GM18508 (cell line): ENCODE measurements at regions not wholly inside any gene's neighbourhood (a gene's known extent, or its start where the extent isn't known, plus 50 kb on each side); places are given as distances from the start of the nearest gene placed in this dataset.

ENCODE experiments used
- ATAC-seq: cut with Tn5 transposase; IDR thresholded peaks from one replicate; pipeline ENCODE4 v1.9.1; 2021; ENCODE audit warnings: moderate number of reproducible peaks; ENCODE audit not compliant: insufficient read depth, unreplicated experiment

GRCh38 chr2:12317814-12318426 lies 398.8 kb upstream of the TRIB2 start:
- ATAC-seq = no peak

DNA sequence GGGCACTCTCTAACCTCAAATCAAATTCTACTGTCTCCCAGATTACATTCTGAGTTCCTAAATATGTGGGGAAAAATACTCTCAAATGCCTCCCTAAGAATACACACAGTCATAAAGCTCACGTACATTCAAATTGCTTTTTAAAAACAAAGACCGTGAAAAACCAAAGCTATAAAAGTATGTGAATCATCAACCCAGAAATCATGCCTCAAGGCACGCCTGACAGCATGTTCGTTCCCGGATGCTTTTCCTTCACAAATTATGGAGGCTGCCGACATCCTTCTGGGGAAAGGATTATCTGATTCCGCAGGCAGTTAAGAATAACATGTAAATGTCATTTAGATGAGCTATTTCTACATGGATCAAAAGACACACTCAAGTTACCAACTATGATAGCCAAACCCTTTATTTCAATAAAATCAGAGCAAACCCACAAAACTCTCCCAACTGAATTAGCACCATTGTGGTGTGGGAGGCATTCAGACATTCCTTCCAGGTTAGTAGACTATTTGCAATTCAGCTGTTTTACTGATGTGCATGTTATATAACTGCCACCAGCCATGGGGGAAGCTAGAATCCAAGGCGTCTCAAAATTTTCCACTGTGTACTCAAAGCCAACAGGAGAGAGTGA lies 398.2 kb upstream of the TRIB2 start:
- ATAC-seq = no peak

GRCh38 chr2:12320027-12320734 lies 396.6 kb upstream of the TRIB2 start:
- no peak for ATAC-seq

DNA sequence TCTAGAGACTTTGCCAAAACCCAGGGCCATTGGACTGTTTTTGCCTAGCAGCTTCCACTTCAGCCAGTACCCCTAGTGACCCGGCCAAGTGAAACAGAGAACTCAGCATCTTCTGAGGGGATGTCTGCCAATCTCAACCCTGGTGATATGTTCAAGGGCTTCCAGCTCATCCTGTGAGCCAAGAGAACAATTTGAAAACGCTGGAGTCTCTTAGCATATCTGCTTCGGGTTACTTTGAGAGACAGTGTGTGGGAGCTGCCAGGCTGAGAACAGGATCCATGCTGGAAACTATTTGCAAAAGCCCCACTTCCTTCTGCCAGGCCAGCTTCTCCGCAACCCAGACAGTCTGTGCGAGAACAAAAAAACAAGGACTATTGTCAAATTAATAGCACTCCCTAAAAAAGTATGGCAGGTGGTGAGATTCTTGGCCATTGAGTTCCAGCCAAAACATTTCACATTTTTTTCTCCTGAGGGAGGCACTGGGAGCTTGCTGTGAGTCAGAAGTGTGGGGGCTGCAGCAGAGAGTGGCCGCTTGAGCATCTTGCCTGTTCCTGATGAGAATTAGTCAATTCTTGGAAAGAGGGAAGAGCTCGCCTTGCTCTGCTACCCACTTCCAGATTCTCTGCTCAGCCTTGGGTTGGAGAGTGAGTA lies 395.6 kb upstream of the TRIB2 start:
- no peak for ATAC-seq

GRCh38 chr2:12321886-12322285 lies 394.9 kb upstream of the TRIB2 start:
- no peak for ATAC-seq

DNA sequence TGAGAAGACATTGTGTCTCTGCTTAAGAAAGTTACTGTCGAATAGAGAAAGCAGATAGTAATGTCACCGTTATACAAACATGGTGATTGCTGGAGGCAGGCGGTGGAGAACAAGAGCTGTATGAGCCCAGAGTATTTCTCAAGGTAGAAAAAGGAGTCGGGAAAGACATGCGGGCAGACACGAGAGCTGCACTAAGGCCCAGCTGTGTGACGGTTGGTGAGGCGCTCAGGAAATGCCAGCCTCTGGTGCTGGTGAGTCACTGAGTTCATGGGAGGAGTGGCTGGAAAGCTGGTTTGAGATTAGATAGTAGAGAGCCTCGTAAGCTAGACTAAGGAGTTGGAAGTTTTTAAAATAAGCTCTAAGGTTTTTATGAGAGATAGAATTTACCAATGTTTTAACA lies 390.9 kb upstream of the TRIB2 start:
- ATAC-seq = no peak

- no peak for ATAC-seq
Measured at GRCh38 chr2:12326449-12327190, 390.1 kb upstream of the TRIB2 start.

- ATAC-seq = no peak
Measured at GRCh38 chr2:12330916-12331315, 385.8 kb upstream of the TRIB2 start.

DNA sequence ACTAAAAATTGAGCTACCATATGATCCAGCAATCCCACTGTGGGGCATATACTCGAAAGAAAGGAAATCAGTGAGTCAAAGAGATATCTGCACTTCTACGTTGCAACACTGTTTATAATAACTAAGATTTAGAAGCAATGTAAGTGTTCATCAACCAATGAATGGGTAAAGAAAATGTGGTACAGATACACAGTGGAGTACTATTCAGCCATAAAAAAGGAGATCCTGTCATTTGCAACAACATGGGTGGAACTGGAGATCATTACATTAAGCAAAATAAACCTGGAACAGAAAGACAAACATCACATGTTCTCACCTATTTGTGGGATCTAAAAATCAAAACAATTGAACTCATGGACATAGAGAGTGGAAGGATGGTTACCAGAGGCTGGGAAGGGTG lies 385.0 kb upstream of the TRIB2 start:
- ATAC-seq = no peak

DNA sequence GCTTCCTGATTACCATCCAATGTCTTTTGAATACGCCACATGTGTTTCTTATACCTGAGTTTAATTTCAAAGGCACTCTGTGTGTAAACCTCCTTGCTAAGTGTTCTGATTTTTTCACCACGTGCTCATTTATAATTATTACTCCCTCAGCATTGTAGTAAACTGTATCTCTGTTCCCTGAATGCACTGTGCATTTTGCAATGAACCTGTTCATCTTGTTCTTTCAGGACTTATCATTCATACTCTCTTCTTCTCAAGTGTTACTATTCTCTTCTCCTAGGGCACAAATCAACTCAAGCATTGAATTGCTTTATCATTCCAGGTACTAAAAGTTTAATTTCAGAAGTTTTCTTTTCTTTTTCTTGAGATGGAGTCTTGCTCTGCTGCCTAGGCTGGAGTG lies 383.4 kb upstream of the TRIB2 start:
- no peak for ATAC-seq

- no peak for ATAC-seq
Measured at GRCh38 chr2:12334412-12334966, 382.2 kb upstream of the TRIB2 start.

- no peak for ATAC-seq
Measured at GRCh38 chr2:12335131-12335530, 381.6 kb upstream of the TRIB2 start.

GRCh38 chr2:12335995-12336394 lies 380.7 kb upstream of the TRIB2 start:
- ATAC-seq = no peak

DNA sequence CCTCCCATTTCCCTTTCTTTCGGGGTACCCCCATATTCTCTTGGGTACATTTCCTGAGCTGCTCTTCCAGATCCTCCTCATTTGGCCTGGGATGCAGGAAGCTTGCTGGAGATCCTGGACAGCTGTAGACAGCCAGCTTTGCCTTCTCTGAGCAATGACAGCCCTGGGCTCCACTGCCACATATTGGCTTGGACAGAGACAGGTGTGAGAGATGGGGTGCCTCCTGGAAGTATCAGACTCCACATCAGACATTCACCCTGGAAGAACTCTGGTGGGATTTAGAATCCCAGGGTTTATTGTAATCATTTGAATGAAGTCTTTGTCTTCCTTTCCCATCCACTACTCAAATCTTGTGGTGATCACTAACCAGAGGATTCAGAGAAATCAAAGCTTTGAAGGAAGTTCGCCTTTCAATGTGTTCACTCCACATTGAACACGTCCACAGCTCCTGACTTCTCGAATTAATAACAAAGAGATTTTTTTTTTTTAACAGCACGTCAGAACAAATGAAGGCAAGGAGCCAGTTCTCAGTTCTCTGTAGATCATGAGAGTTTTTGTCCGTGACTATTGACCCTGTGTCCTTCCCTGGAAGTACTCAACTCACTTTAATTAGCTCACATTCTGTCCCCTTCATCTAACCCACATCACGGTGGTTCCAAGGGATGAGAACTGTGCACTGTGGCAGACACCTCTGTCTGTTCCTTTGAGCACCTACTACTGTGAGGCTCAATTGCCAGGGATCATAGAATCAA lies 377.6 kb upstream of the TRIB2 start:
- no peak for ATAC-seq

- no peak for ATAC-seq
Measured at GRCh38 chr2:12340164-12340563, 376.6 kb upstream of the TRIB2 start.

DNA sequence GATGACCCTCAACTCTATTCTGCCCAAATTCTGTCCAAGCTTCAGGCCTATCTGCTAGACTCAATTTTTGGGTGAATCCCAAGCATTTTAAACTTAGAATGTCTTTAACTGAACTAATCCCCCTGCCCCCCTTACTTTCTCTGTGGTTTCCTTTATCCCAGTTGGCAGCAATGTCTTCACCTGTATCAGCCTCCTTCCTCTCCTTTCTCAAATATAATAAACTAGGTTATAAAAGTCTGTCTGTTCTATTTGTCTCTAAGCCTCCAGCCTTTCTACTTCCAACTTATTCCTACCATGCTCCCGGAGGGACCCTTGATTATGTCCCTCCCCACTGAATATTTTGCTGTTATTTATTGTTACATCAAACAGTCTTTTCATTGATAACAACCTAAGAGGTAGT lies 375.5 kb upstream of the TRIB2 start:
- ATAC-seq = no peak

DNA sequence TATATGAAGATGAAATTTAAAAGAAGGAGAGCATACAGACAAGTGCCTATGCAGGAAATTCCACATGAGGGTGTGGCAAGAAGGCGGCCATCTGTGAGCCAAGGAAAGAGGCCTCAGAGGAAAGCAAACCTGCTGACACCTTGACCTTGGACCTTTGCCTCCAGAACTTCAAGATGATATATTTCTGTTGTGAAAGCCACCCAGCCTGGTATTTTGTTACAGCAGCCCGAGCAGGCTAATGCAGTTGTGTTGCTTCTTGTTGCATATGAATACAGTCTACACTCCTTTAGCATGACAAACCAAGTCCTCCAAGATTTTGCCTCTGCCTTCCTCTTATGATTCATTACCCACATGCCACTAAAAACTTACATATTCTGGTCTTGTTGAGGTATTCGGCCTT lies 374.8 kb upstream of the TRIB2 start:
- no peak for ATAC-seq

- no peak for ATAC-seq
Measured at GRCh38 chr2:12343141-12343540, 373.6 kb upstream of the TRIB2 start.

DNA sequence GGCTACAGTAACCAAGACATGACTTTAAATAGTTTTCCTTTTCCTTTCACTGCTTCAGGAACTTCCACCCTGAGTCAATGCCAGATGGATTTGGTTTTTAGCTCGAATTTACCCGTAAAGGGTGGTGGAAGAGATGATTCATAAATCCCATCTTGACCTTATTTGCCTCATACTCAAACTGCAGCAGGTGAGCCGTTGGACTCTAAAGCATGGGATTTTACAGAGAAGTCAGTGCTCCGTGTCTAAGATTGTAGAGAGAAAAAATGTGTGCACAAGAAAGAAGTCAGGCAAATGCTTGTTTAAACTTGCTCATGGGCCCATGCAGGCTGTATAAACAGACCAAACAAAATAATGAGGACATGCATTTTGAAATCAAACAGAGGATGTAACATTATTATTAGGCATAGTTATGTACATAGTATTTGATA lies 369.7 kb upstream of the TRIB2 start:
- ATAC-seq = no peak

DNA sequence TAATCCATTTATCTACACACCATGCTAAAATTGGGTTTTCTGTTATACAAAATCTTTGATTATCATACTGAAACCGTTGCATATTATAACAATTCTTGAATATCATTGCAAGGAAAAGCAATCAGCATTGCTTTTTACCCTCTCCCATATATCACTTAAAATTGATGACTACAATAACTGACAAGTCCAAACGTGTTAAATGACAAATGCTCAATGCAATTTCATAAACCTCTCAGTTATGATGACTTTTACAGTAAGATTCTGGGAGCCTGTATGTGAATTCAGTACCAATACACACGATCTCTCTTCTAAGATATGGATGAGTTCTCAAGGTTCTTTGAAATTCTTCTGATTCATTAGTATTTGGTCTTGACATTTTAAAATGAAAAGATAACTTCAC lies 368.5 kb upstream of the TRIB2 start:
- no peak for ATAC-seq
